ENCODE measurements at regions not wholly inside any gene's neighbourhood (a gene's known extent, or its start where the extent isn't known, plus 50 kb on each side); places are given as distances from the start of the nearest gene placed in this dataset.

DNA sequence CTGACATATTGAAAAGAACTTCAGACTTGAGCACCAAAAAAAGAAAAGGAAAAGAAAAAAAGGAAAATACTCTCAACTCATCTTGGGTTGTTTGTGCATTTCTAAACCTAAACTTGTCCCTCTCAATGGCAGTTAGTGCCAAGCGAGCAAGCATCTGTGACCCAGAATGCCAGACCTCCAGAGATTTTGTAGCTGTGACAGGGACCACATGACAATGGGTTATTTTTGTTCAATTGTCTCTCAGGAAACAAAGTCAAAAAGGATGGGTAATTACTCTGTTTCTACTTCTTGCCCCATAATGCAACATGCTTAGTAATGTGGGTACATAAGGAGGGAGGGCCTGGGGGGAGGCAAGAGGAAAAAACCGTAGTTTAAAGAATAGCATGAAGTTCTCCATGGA lies 285.7 kb upstream of the RTL1 start:
- in situ Hi-C loops (cut with HindIII; ENCODE audit: low sequenced_read_pairs), result no loop called here
- TF ChIP-seq, protein P1, sequence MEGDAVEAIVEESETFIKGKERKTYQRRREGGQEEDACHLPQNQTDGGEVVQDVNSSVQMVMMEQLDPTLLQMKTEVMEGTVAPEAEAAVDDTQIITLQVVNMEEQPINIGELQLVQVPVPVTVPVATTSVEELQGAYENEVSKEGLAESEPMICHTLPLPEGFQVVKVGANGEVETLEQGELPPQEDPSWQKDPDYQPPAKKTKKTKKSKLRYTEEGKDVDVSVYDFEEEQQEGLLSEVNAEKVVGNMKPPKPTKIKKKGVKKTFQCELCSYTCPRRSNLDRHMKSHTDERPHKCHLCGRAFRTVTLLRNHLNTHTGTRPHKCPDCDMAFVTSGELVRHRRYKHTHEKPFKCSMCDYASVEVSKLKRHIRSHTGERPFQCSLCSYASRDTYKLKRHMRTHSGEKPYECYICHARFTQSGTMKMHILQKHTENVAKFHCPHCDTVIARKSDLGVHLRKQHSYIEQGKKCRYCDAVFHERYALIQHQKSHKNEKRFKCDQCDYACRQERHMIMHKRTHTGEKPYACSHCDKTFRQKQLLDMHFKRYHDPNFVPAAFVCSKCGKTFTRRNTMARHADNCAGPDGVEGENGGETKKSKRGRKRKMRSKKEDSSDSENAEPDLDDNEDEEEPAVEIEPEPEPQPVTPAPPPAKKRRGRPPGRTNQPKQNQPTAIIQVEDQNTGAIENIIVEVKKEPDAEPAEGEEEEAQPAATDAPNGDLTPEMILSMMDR (IDR thresholded peaks at IDR 0.05; ENCODE audit: low read depth, low read length), result no peak
- no peak overlapping the region for H3K4me3 ChIP-seq (ENCODE audit: low read depth, low read length)
- no peak for DNase-seq (ENCODE audit: low read depth, low spot score)

DNA sequence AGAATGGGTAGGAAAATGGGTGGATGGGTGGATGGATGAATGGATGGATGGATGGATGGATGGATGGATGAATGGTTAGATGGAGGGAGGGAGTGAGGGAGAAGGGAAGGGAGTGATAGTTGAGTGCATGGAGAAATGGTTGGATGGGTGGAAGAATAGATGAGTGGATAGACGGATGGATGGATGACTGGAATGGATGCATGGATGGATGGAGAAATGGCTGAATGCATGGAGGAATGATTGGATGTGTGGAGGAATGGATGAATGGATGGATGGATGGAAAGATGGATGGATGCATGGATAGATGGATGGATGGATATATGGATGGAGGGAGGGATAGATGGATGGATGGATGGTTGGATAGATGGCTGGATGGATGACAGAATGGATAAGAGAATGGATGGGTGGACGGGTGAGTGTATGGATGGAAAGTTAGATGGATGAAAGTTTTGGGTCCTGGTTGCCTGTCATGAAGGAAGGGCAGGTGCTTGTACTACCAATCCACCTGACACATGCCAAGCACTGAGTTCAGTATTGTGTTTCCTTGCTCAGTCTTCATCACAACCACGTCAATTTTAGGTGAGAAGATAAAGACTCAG lies 286.5 kb upstream of the RTL1 start:
- no peak for DNase-seq (ENCODE audit: low read depth, low spot score)
- TF ChIP-seq, protein P1 (IDR thresholded peaks at IDR 0.05; ENCODE audit: low read depth, low read length), result no peak
- no peak overlapping the region for H3K4me3 ChIP-seq (ENCODE audit: low read depth, low read length)
- in situ Hi-C loops (cut with HindIII; ENCODE audit: low sequenced_read_pairs), result no loop called here

DNA sequence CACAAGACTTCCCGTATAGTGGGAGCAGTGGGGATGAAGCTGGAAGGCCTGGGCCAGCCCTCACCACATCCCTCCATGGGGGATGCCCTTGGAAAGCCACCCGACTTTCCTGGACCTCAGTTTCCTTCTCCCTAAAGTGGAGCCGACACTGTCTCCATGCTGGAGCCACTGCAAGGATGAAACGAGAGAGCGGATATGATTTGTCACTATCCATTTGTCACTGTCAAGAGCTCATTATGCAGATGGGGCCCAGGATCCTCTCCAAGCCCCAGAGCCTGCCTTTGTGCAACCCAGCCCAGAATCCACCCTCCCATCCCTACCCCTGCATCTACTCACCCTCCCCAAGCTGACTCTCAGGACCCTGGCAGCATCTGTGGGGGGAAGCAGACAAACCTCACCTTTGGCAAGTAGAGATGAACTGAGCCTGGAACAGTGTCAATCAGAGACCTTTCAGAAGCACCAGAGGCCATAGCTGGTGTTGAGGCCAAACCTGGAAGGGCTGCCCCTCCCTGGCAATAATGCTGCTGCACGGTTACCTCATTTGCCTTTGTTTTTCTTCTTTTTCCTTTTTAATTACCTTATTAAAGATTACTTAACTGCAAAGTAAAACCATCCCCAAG lies 287.7 kb upstream of the RTL1 start:
- no peak for DNase-seq (ENCODE audit: low read depth, low spot score)
- in situ Hi-C loops (cut with HindIII; ENCODE audit: low sequenced_read_pairs), result no loop called here
- no peak overlapping the region for H3K4me3 ChIP-seq (ENCODE audit: low read depth, low read length)
- TF ChIP-seq, protein P1 (IDR thresholded peaks at IDR 0.05; ENCODE audit: low read depth, low read length), result no peak

DNA sequence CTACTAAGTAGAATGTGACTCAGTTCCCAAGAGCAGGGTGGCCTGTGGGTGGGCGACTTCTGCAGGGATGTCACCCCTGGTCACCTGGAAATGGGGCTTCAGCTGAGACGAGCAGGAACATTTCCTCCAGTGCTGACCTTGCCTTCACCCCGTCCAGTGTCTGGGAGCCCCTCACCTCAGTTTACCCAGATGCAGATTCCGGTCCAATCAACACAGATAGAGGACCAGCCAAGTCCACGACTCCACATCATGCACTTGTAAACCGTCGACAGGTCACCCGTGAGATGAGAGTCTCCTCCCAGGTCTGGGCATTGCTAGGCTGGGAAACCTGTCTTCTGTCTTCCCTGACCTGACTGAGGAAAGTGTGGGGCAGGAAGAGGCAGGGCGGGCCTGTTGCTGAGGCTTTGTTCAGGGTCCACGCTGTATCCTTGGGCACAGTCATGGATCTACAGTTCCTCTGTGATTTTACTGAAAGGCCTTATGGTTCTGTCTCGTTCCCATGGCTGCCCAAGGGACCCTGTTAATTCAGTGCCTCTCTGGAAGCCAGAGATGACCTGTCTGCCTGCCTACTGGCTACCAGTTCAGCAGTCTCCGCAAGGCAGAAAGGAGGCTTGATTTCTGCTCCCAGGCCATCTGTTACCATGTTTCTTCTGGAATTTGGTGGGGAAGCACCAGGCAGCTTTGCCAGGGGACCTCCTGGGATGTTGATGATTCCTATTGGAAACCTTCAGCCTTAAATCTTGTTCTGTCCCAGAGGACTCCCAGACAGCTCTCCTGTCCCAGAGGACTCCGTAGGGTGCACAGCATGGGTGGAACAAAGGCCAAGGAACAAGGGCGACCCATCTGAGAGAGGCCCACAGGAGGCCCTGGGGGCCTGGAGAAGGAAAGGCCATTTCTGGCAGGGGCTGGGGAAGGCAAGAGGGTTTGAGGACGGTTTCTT lies 288.5 kb upstream of the RTL1 start:
- in situ Hi-C loops (cut with HindIII; ENCODE audit: low sequenced_read_pairs), result no loop called here
- DNase-seq (ENCODE audit: low read depth, low spot score), result no peak
- no peak overlapping the region for H3K4me3 ChIP-seq (ENCODE audit: low read depth, low read length)
- TF ChIP-seq, protein P1 (IDR thresholded peaks at IDR 0.05; ENCODE audit: low read depth, low read length), result no peak

DNA sequence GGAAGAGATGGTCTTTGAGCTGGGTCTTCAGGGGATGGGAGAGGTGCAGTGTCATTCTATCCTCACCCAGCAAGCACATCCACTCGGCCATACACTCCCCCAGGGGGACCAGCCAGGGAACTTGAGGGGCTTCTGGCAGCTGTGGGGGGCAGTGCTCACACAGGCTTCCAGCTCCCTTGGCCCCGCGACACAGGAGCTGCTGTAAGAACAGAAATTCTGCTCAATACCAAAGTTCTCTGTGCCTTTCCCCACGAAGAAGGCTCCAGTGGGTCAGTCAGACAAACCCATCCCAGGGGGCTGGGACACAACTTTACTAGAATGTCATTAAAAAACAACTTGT lies 289.1 kb upstream of the RTL1 start:
- TF ChIP-seq, protein P1 (IDR thresholded peaks at IDR 0.05; ENCODE audit: low read depth, low read length), result no peak
- H3K4me3 ChIP-seq (ENCODE audit: low read depth, low read length), result no peak overlapping the region
- no peak for DNase-seq (ENCODE audit: low read depth, low spot score)
- in situ Hi-C loops (cut with HindIII; ENCODE audit: low sequenced_read_pairs), result no loop called here

DNA sequence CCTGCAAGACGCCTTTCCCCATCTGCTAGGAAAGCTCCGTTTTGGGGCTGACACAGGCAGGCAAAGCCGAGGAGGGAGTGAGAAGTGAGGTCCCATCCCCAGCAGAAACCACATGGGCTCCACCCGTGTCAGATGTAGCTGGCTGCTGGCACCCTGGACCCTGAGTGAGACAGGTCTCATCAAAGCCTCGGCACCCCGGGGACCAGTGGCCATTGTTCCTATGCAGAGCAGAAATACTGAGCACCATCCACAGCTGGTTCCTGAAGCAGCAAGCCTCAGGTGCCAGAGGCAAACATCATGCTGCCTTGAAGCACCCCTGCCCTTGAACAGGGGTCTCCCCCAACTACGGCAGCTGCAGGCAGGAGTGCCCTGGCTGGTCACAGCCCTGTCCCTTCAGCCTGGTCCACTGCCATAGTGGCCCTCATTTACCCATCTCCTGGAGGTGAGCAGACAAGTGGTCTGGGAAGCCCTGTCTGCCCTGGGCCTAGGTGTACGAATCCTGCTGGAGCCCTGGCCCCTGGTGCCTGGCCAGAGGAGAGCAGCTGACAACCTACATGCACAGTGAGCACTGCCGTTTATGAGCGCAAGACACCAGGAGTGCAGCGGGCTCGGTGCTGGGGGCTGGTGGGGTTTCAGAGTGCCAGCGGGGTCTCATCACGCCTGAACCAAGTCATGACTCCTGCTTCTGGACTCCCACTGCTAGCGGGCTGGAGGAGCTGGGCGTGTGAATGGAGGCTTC lies 289.8 kb upstream of the RTL1 start:
- in situ Hi-C loops (cut with HindIII; ENCODE audit: low sequenced_read_pairs), result no loop called here
- H3K4me3 ChIP-seq (ENCODE audit: low read depth, low read length), result no peak overlapping the region
- TF ChIP-seq, protein P1 (IDR thresholded peaks at IDR 0.05; ENCODE audit: low read depth, low read length), result no peak

More for the DNA sequence above, 289.8 kb upstream of the RTL1 start:
- DNase-seq (ENCODE audit: low read depth, low spot score), result no peak

Measured in astrocyte of the spinal cord (primary cell).